ENCODE measurements at regions not wholly inside any gene's neighbourhood (a gene's known extent, or its start where the extent isn't known, plus 50 kb on each side); places are given as distances from the start of the nearest gene placed in this dataset.
"Not testable (repeated sequence)": the region's sequence is repeated elsewhere in the genome, so short reads cannot be mapped to it uniquely, and the experiment has no call there.

GRCh38 chr4:79213702-79214101, 112.2 kb downstream of the NAA11 start:
- no peak for DNase-seq

- no peak for DNase-seq
Measured at GRCh38 chr4:79213010-79213409, 112.9 kb downstream of the NAA11 start.

GRCh38 chr4:79212311-79212710, 113.5 kb downstream of the NAA11 start:
- DNase-seq: no peak

GRCh38 chr4:79211490-79211889, 114.4 kb downstream of the NAA11 start:
- no peak for DNase-seq

GRCh38 chr4:79210636-79211049, 115.2 kb downstream of the NAA11 start:
- DNase-seq: no peak

- DNase-seq: no peak
Measured at GRCh38 chr4:79209822-79210635, 115.8 kb downstream of the NAA11 start.

- no peak for DNase-seq
Measured at GRCh38 chr4:79209081-79209480, 116.8 kb downstream of the NAA11 start.

- DNase-seq: no peak
Measured at GRCh38 chr4:79207281-79207680, 118.6 kb downstream of the NAA11 start.

- no peak for DNase-seq
Measured at GRCh38 chr4:79206660-79207059, 119.2 kb downstream of the NAA11 start.

- DNase-seq: no peak
Measured at GRCh38 chr4:79205121-79205520, 120.7 kb downstream of the NAA11 start.

- no peak for DNase-seq
Measured at GRCh38 chr4:79201971-79202370, 123.9 kb downstream of the NAA11 start.

GRCh38 chr4:79199743-79200142, 126.1 kb downstream of the NAA11 start:
- DNase-seq: no peak

GRCh38 chr4:79198951-79199587, 126.8 kb downstream of the NAA11 start:
- no peak for DNase-seq

- no peak for DNase-seq
Measured at GRCh38 chr4:79197275-79198009, 128.4 kb downstream of the NAA11 start.

GRCh38 chr4:79191292-79191691, 134.6 kb downstream of the NAA11 start:
- not testable (repeated sequence) for DNase-seq

GRCh38 chr4:79185526-79186045, 140.3 kb downstream of the NAA11 start:
- no peak for DNase-seq

GRCh38 chr4:79184476-79184875, 141.4 kb downstream of the NAA11 start:
- DNase-seq: no peak

GRCh38 chr4:79182209-79182608, 143.7 kb downstream of the NAA11 start:
- DNase-seq: no peak

- no peak for DNase-seq
Measured at GRCh38 chr4:79181190-79181589, 144.7 kb downstream of the NAA11 start.

GRCh38 chr4:79178760-79179159, 147.1 kb downstream of the NAA11 start:
- no peak for DNase-seq

GRCh38 chr4:79177388-79177787, 148.5 kb downstream of the NAA11 start:
- DNase-seq: no peak

GRCh38 chr4:79176351-79176750, 149.5 kb downstream of the NAA11 start:
- DNase-seq: no peak

- DNase-seq: no peak
Measured at GRCh38 chr4:79175716-79176115, 150.1 kb downstream of the NAA11 start.

Data from NCI-H187 treated with DMSO at 0.1 percent for 48 hours (cell line).